SU-DHL-6 (cell line): ENCODE measurements at regions not wholly inside any gene's neighbourhood (a gene's known extent, or its start where the extent isn't known, plus 50 kb on each side); places are given as distances from the start of the nearest gene placed in this dataset.

ENCODE experiments used
- H2AFZ ChIP-seq: fragments of 200-600 bp; sonication (generic); 2 replicates; pipeline ENCODE4 v1.6.1; 2014; ENCODE audit warnings: low read depth, mild to moderate bottlenecking, moderate library complexity, mixed read lengths, antibody characterized with exemption, low read length; ENCODE audit not compliant: severe bottlenecking
- H3F3A ChIP-seq: fragments of 200-600 bp; shearing (Covaris generic); 2 replicates; pipeline ENCODE4 v1.6.0; 2016; ENCODE audit warnings: antibody characterized with exemption, mild to moderate bottlenecking; ENCODE audit not compliant: insufficient read depth
- H3K27ac ChIP-seq: fragments of 200-600 bp; sonication (generic); 2 replicates; pipeline ENCODE4 v1.5.1; 2016; ENCODE audit warnings: low read depth, mild to moderate bottlenecking, low read length, moderate library complexity, mixed read lengths
- H3K27me3 ChIP-seq: fragments of 200-600 bp; sonication (generic), shearing (Covaris generic); 2 replicates; pipeline ENCODE4 v1.6.0; 2014; ENCODE audit warnings: mild to moderate bottlenecking, low read length
- H3K36me3 ChIP-seq: fragments of 200-600 bp; sonication (generic); 2 replicates; pipeline ENCODE4 v1.6.1; 2014; ENCODE audit warnings: mild to moderate bottlenecking, low read length, mixed read lengths
- H3K4me2 ChIP-seq: fragments of 300-600, 200-600 bp; shearing (Covaris generic), sonication (generic); 2 replicates; pipeline ENCODE4 v1.6.0; 2014; ENCODE audit warnings: low read length, low read depth, mild to moderate bottlenecking; ENCODE audit not compliant: poor library complexity, severe bottlenecking
- H3K4me3 ChIP-seq: fragments of 200-600 bp; sonication (generic); 2 replicates; pipeline ENCODE4 v1.5.1; 2014; ENCODE audit warnings: antibody characterized with exemption, low read length, mild to moderate bottlenecking, mixed read lengths; ENCODE audit not compliant: insufficient read depth, poor library complexity, severe bottlenecking
- H3K79me2 ChIP-seq: fragments of 200-600 bp; sonication (generic); 2 replicates; pipeline ENCODE4 v1.6.1; 2014; ENCODE audit warnings: mild to moderate bottlenecking, low read length, moderate library complexity; ENCODE audit not compliant: insufficient read depth
- H3K9ac ChIP-seq: fragments of 200-600 bp; sonication (generic); 2 replicates; pipeline ENCODE4 v1.7.0; 2014; ENCODE audit warnings: mild to moderate bottlenecking, low read length
- H3K9me2 ChIP-seq: fragments of 200-600 bp; sonication (generic); replicated peaks from 2 replicates; pipeline ENCODE4 v1.6.1; 2014; ENCODE audit warnings: low read length; ENCODE audit not compliant: insufficient read depth
- H3K9me3 ChIP-seq: fragments of 200-600 bp; sonication (generic); 2 replicates; pipeline ENCODE4 v1.6.1; 2014; ENCODE audit warnings: low read length, mixed read lengths; ENCODE audit not compliant: insufficient read depth
- H4K20me1 ChIP-seq: fragments of 200-600 bp; sonication (generic); 2 replicates; pipeline ENCODE4 v1.6.1; 2014; ENCODE audit warnings: low read depth, mild to moderate bottlenecking, antibody characterized with exemption, low read length, moderate library complexity, mixed read lengths
- CTCF ChIP-seq: fragments of 200-600 bp; sonication (generic); IDR thresholded peaks from one replicate; pipeline ENCODE4 v1.5.1; 2017; ENCODE audit warnings: antibody characterized with exemption, mild to moderate bottlenecking, low read length, moderate library complexity; ENCODE audit not compliant: insufficient read depth, poor library complexity, severe bottlenecking
- EZH2phosphoT487 ChIP-seq: fragments of 200-600 bp; sonication (generic), shearing (Covaris generic); conservative IDR thresholded peaks from 2 replicates; pipeline ENCODE4 v1.6.1; 2018; ENCODE audit warnings: mild to moderate bottlenecking, antibody characterized with exemption, low read length, moderate library complexity, mixed read lengths

- H3F3A ChIP-seq, result no peaks in the 10 kb centered on the region
- H3K36me3 ChIP-seq, result no peaks in the 10 kb centered on the region
- H4K20me1 ChIP-seq, result no peaks in the 10 kb centered on the region
- H2AFZ ChIP-seq, result no peak overlapping the region
- H3K9me2 ChIP-seq, result no peaks in the 10 kb centered on the region
- H3K4me2 ChIP-seq, result no peak overlapping the region
- H3K9me3 ChIP-seq, result no peaks in the 10 kb centered on the region
- H3K27me3 ChIP-seq, result no peaks in the 10 kb centered on the region
- H3K4me3 ChIP-seq, result no peak overlapping the region
- H3K79me2 ChIP-seq, result no peaks in the 10 kb centered on the region
- no peak overlapping the region for H3K27ac ChIP-seq
- H3K9ac ChIP-seq, result no peak overlapping the region
- TF ChIP-seq CTCF (no peak), EZH2phosphoT487 (no peak)
Measured at GRCh38 chr10:128322950-128323349, 196.7 kb upstream of the MKI67 start.

GRCh38 chr10:128324058-128324827, 198.0 kb upstream of the MKI67 start:
- Histone ChIP-seq H3K9ac (no peak overlapping the region), H3K9me3 (no peaks in the 10 kb centered on the region), H3K27ac (no peak overlapping the region), H3K27me3 (no peaks in the 10 kb centered on the region), H3K36me3 (no peaks in the 10 kb centered on the region), H4K20me1 (no peaks in the 10 kb centered on the region), H3K4me2 (no peak overlapping the region), H3K4me3 (no peak overlapping the region), H3K79me2 (no peaks in the 10 kb centered on the region), H2AFZ (no peak overlapping the region), H3F3A (no peaks in the 10 kb centered on the region), H3K9me2 (no peaks in the 10 kb centered on the region)
- TF ChIP-seq CTCF, result no peak
- TF ChIP-seq EZH2phosphoT487, result no peak

GRCh38 chr10:128325788-128326187, 199.6 kb upstream of the MKI67 start:
- no peaks in the 10 kb centered on the region for H3K27me3 ChIP-seq
- no peak overlapping the region for H3K4me3 ChIP-seq
- H3K9ac ChIP-seq, result no peak overlapping the region
- H4K20me1 ChIP-seq, result no peaks in the 10 kb centered on the region
- H3F3A ChIP-seq, result no peaks in the 10 kb centered on the region
- no peak for TF ChIP-seq EZH2phosphoT487
- no peaks in the 10 kb centered on the region for H3K36me3 ChIP-seq
- H3K9me3 ChIP-seq, result no peaks in the 10 kb centered on the region
- no peak overlapping the region for H2AFZ ChIP-seq
- no peaks in the 10 kb centered on the region for H3K9me2 ChIP-seq
- H3K27ac ChIP-seq, result no peak overlapping the region
- no peak overlapping the region for H3K4me2 ChIP-seq
- H3K79me2 ChIP-seq, result no peaks in the 10 kb centered on the region

- H3K9me2 ChIP-seq, result no peaks in the 10 kb centered on the region
- no peaks in the 10 kb centered on the region for H3K79me2 ChIP-seq
- no peak for TF ChIP-seq CTCF
- TF ChIP-seq EZH2phosphoT487, result no peak
- no peaks in the 10 kb centered on the region for H3K36me3 ChIP-seq
- no peaks in the 10 kb centered on the region for H3F3A ChIP-seq
- no peak overlapping the region for H3K4me3 ChIP-seq
- no peak overlapping the region for H3K9ac ChIP-seq
- H3K4me2 ChIP-seq, result no peak overlapping the region
- no peaks in the 10 kb centered on the region for H3K9me3 ChIP-seq
- no peak overlapping the region for H3K27ac ChIP-seq
- H4K20me1 ChIP-seq, result no peaks in the 10 kb centered on the region
- no peak overlapping the region for H2AFZ ChIP-seq
- H3K27me3 ChIP-seq, result no peaks in the 10 kb centered on the region
Measured at GRCh38 chr10:128326251-128326650, 200.0 kb upstream of the MKI67 start.
